ENCODE measurements at regions not wholly inside any gene's neighbourhood (a gene's known extent, or its start where the extent isn't known, plus 50 kb on each side); places are given as distances from the start of the nearest gene placed in this dataset.

DNA sequence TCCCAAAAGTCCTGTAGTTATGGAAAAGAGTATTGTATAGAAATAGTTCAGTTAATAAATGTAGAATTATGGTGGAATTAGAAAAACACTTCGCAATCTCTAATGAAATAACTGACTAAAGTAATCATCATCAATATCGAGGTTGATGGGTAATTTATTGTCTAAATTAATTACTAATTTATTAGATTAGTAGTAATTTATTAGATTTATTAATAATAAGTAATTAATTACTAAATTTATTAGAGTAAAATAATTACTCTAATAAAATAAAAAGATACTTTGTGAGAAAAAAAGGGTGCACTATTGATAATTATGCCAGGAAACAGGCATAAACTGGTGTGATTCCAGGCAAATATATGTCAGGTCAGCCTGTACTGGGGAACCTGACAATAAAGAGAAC is 455.6 kb downstream of the AASDHPPT start:
- Histone ChIP-seq H3K9me3 (no peaks in the 10 kb centered on the region), H3K36me3 (no peaks in the 10 kb centered on the region), H3K27me3 (replicated peaks; ENCODE audit: insufficient read depth) (no peaks in the 10 kb centered on the region), H3K4me1 (replicated peaks) (no peaks in the 10 kb centered on the region), H3K4me3 (no peak overlapping the region), H3K27ac (no peak overlapping the region)
- DNase-seq (ENCODE audit: low spot score): no peak
- 90% methylated on average over 2 of the region's 2 CpGs for WGBS
- TF ChIP-seq POLR2AphosphoS5 (IDR thresholded peaks at IDR 0.05): no peak
- TF ChIP-seq POLR2A (IDR thresholded peaks at IDR 0.05): no peak
- TF ChIP-seq, protein P1, sequence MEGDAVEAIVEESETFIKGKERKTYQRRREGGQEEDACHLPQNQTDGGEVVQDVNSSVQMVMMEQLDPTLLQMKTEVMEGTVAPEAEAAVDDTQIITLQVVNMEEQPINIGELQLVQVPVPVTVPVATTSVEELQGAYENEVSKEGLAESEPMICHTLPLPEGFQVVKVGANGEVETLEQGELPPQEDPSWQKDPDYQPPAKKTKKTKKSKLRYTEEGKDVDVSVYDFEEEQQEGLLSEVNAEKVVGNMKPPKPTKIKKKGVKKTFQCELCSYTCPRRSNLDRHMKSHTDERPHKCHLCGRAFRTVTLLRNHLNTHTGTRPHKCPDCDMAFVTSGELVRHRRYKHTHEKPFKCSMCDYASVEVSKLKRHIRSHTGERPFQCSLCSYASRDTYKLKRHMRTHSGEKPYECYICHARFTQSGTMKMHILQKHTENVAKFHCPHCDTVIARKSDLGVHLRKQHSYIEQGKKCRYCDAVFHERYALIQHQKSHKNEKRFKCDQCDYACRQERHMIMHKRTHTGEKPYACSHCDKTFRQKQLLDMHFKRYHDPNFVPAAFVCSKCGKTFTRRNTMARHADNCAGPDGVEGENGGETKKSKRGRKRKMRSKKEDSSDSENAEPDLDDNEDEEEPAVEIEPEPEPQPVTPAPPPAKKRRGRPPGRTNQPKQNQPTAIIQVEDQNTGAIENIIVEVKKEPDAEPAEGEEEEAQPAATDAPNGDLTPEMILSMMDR (IDR thresholded peaks at IDR 0.05): no peak
- intact Hi-C loops (cut with DNase I): no loop called here

DNA sequence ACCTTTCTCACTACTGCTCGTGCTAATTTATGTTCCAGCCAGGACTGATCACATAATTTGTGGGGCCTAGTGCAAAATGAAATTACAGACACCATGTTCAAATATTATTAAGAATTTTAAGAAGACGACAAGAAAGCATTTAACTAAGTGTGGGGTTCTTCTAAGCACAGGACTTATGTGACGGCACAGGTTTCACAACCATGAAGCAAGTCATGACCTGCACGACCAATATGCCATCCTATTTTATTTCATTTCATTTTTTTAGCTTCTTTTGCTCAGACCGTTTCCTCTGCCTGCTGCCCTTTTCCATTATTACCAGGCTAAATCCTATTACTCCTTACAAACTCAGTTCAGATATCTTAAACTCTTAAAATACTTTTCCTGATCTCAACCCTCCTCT is 462.5 kb downstream of the AASDHPPT start:
- no peak overlapping the region for H3K27ac ChIP-seq
- no peaks in the 10 kb centered on the region for H3K27me3 ChIP-seq (replicated peaks; ENCODE audit: insufficient read depth)
- no peak for TF ChIP-seq POLR2AphosphoS5 (IDR thresholded peaks at IDR 0.05)
- no peaks in the 10 kb centered on the region for H3K4me1 ChIP-seq (replicated peaks)
- H3K9me3 ChIP-seq: no peaks in the 10 kb centered on the region
- 32% methylated on average over 5 of the region's 5 CpGs for WGBS
- H3K4me3 ChIP-seq: no peak overlapping the region
- DNase-seq (ENCODE audit: low spot score): no peak
- H3K36me3 ChIP-seq: no peaks in the 10 kb centered on the region
- intact Hi-C loops (cut with DNase I): no loop called here

DNA sequence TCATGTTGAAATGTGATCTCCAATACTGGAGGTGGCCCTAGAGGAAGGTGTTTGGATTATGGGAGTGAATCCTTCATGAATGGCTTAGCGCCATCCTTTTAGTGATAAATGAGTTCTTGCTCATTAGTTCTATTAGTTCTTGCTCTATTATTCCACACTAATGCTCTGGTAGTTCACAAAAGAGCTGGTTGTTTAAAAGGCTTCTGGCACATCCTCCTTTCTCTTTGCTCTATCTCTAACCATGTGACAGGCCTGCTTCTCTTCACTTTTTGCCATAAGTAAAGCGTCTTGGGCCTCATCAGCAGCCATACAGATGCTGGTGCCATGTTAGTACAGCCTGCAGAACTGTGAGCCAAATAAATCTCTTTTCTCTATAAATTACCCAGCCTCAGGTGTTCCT is 469.9 kb downstream of the GUCY1A2 start:
- TF ChIP-seq POLR2AphosphoS5 (IDR thresholded peaks at IDR 0.05) (no peak), POLR2A (IDR thresholded peaks at IDR 0.05) (no peak)
- TF ChIP-seq, protein P1 (IDR thresholded peaks at IDR 0.05): no peak
- 95% methylated on average over 2 of the region's 2 CpGs for WGBS
- intact Hi-C loops (cut with DNase I): no loop called here

DNA sequence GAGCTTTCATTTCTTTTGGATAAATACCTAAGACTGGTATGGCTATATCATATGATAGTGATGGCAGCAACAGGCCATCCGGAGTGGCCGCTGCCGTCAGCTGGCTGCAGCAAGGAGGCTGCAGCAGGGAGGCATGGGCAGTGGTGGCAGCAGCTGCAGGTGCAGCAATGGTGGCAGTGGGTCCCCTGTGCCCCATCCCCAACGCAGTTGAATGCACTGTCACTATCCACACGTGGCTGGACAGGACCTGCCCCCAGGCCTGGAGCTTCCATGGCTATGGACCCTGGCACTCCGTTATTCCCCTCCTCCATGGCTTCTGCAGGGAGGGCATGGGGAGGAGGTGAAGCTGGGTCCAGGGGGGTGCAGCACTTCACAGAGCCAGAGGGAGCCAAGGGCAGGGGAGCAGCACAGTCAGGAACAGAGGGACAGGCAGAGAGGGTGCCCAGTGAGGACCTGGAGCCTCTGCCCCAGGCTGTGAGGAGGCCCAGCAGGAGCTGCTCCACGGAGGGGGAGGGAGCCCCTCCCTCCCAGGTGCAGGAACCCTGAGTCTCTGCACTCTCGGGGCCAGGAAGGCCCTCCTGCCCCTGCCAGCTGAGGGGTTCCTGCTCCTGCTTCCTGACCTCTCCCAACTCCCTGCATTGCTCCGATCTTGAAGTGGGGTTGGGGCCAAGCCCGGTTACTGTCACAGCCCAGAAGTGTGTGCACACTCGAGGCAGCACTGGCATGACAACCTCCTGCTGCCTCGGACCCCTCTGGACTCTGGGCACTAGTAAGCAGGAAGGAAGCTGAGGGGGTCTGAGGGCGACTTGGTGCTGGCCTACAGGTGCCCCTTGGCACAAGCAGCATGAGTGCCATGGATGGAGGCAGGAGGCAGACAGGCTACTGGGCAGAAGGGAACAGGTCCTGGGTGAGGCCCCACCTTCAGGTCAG is 466.3 kb downstream of the GUCY1A2 start:
- H3K27ac ChIP-seq: no peak overlapping the region
- no peak for DNase-seq (ENCODE audit: low spot score)
- H3K4me3 ChIP-seq: no peak overlapping the region
- H3K36me3 ChIP-seq: no peaks in the 10 kb centered on the region
- TF ChIP-seq, protein P1 (IDR thresholded peaks at IDR 0.05): no peak
- TF ChIP-seq POLR2AphosphoS5 (IDR thresholded peaks at IDR 0.05): no peak
- no peak for TF ChIP-seq POLR2A (IDR thresholded peaks at IDR 0.05)
- 85% methylated on average over 12 of the region's 13 CpGs for WGBS
- H3K27me3 ChIP-seq (replicated peaks; ENCODE audit: insufficient read depth): no peaks in the 10 kb centered on the region
- intact Hi-C loops (cut with DNase I): no loop called here
- no peaks in the 10 kb centered on the region for H3K9me3 ChIP-seq
- H3K4me1 ChIP-seq (replicated peaks): no peaks in the 10 kb centered on the region

More for the DNA sequence above, 469.9 kb downstream of the GUCY1A2 start:
- Histone ChIP-seq H3K4me3 (no peak overlapping the region), H3K36me3 (no peaks in the 10 kb centered on the region), H3K9me3 (no peaks in the 10 kb centered on the region), H3K27ac (no peak overlapping the region), H3K27me3 (replicated peaks; ENCODE audit: insufficient read depth) (no peaks in the 10 kb centered on the region), H3K4me1 (replicated peaks) (no peaks in the 10 kb centered on the region)
- DNase-seq (ENCODE audit: low spot score): no peak

DNA sequence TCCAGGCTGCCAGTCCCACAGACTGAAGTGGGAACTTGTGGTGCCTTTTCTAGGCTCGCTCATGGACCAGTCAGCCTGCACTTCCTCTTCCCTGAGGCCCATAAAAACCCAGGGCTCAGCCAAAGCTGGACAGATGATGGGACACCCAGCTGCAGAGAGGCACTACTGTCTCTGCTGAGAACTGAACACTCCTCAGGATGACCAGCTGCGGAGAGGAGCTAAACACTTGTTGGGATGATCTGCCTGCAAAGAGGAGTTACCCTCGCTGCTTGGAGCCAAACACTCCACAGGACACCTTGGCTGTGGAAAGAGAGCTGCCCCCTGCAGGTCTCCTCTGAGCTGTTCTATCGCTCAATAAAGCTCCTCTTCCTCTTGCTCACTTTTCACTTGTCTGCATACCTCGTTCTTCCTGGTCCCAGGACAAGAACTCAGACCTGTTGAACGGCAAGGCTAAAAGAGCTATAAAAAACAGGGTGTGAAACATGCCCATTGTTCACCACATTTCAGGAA is 465.5 kb downstream of the GUCY1A2 start:
- TF ChIP-seq POLR2A (IDR thresholded peaks at IDR 0.05): no peak
- TF ChIP-seq, protein P1 (IDR thresholded peaks at IDR 0.05): no peak
- TF ChIP-seq POLR2AphosphoS5 (IDR thresholded peaks at IDR 0.05): no peak
- Histone ChIP-seq H3K36me3 (no peaks in the 10 kb centered on the region), H3K4me1 (replicated peaks) (no peaks in the 10 kb centered on the region), H3K27me3 (replicated peaks; ENCODE audit: insufficient read depth) (no peaks in the 10 kb centered on the region), H3K4me3 (no peak overlapping the region), H3K27ac (no peak overlapping the region), H3K9me3 (no peaks in the 10 kb centered on the region)
- intact Hi-C loops (cut with DNase I): no loop called here
- no peak for DNase-seq (ENCODE audit: low spot score)
- WGBS: 86% methylated on average over 6 of the region's 6 CpGs

Data from prostate gland (tissue), 2 donors.